OCI-LY1 (cell line): ENCODE measurements at regions not wholly inside any gene's neighbourhood (a gene's known extent, or its start where the extent isn't known, plus 50 kb on each side); places are given as distances from the start of the nearest gene placed in this dataset.

ENCODE experiments used
- H2AFZ ChIP-seq: fragments of 200-600 bp; sonication (generic), shearing (Covaris generic); 2 replicates; pipeline ENCODE4 v1.6.0; 2014; ENCODE audit warnings: antibody characterized with exemption, mild to moderate bottlenecking, low read length
- H3F3A ChIP-seq: fragments of 200-600 bp; sonication (generic), shearing (Covaris generic); 2 replicates; pipeline ENCODE4 v1.6.0; 2014; ENCODE audit warnings: mild to moderate bottlenecking, antibody characterized with exemption, low read length, moderate library complexity; ENCODE audit not compliant: insufficient read depth
- H3K27ac ChIP-seq: fragments of 200-600 bp; sonication (generic); 2 replicates; pipeline ENCODE4 v1.5.1; 2014; ENCODE audit warnings: low read length, mixed run types, mild to moderate bottlenecking, low read depth; ENCODE audit not compliant: poor library complexity, severe bottlenecking
- H3K27me3 ChIP-seq: fragments of 200-600 bp; sonication (generic); 2 replicates; pipeline ENCODE4 v1.6.0; 2014; ENCODE audit warnings: antibody characterized with exemption, mild to moderate bottlenecking, low read length, moderate library complexity; ENCODE audit not compliant: insufficient read depth
- H3K36me3 ChIP-seq: fragments of 200-600 bp; sonication (generic); 2 replicates; pipeline ENCODE4 v1.6.1; 2014; ENCODE audit warnings: mild to moderate bottlenecking, antibody characterized with exemption, low read length, moderate library complexity, mixed read lengths; ENCODE audit not compliant: insufficient read depth
- H3K4me1 ChIP-seq: fragments of 200-600 bp; sonication (generic); 2 replicates; pipeline ENCODE4 v1.5.1; 2014; ENCODE audit warnings: mild to moderate bottlenecking, low read length, moderate library complexity; ENCODE audit not compliant: insufficient read depth, severe bottlenecking
- H3K4me2 ChIP-seq: fragments of 200-600 bp; sonication (generic), shearing (Covaris generic); 2 replicates; pipeline ENCODE4 v1.6.1; 2014; ENCODE audit warnings: low read length
- H3K4me3 ChIP-seq: fragments of 200-600 bp; sonication (generic); 2 replicates; pipeline ENCODE4 v1.5.1; 2014; ENCODE audit warnings: low read length, low read depth, mild to moderate bottlenecking, mixed read lengths; ENCODE audit not compliant: poor library complexity, severe bottlenecking
- H3K79me2 ChIP-seq: fragments of 200-600 bp; shearing (Covaris generic); 2 replicates; pipeline ENCODE4 v1.6.1; 2016; ENCODE audit warnings: mixed run types, low read length, mixed read lengths; ENCODE audit not compliant: insufficient read depth
- H3K9ac ChIP-seq: fragments of 200-600 bp; sonication (generic), shearing (Covaris generic); 2 replicates; pipeline ENCODE4 v1.6.1; 2014; ENCODE audit warnings: mild to moderate bottlenecking, low read length, mixed read lengths
- H3K9me2 ChIP-seq: fragments of 200-600 bp; sonication (generic), shearing (Covaris generic); 2 replicates; pipeline ENCODE4 v1.6.1; 2014; ENCODE audit warnings: low read depth, mild to moderate bottlenecking, low read length, mixed read lengths
- H3K9me3 ChIP-seq: fragments of 200-600 bp; shearing (Covaris generic); 2 replicates; pipeline ENCODE4 v1.6.1; 2014; ENCODE audit warnings: low read length, mixed read lengths
- H4K20me1 ChIP-seq: fragments of 200-600 bp; sonication (generic), shearing (Covaris generic); 2 replicates; pipeline ENCODE4 v1.6.0; 2016; ENCODE audit warnings: mild to moderate bottlenecking, low read length; ENCODE audit not compliant: insufficient read depth
- CTCF ChIP-seq: fragments of 200-600 bp; sonication (generic), shearing (Covaris generic); IDR thresholded peaks from 2 replicates; pipeline ENCODE4 v1.5.1; 2017; ENCODE audit warnings: mild to moderate bottlenecking, antibody characterized with exemption, low read length, moderate library complexity, mixed read lengths
- EZH2 ChIP-seq: fragments of 200-600 bp; sonication (generic), shearing (Covaris generic); IDR thresholded peaks from 2 replicates; pipeline ENCODE4 v1.8.0; 2017; ENCODE audit warnings: borderline replicate concordance, mixed run types, mild to moderate bottlenecking, antibody characterized with exemption, low read length, moderate library complexity, mixed read lengths

DNA sequence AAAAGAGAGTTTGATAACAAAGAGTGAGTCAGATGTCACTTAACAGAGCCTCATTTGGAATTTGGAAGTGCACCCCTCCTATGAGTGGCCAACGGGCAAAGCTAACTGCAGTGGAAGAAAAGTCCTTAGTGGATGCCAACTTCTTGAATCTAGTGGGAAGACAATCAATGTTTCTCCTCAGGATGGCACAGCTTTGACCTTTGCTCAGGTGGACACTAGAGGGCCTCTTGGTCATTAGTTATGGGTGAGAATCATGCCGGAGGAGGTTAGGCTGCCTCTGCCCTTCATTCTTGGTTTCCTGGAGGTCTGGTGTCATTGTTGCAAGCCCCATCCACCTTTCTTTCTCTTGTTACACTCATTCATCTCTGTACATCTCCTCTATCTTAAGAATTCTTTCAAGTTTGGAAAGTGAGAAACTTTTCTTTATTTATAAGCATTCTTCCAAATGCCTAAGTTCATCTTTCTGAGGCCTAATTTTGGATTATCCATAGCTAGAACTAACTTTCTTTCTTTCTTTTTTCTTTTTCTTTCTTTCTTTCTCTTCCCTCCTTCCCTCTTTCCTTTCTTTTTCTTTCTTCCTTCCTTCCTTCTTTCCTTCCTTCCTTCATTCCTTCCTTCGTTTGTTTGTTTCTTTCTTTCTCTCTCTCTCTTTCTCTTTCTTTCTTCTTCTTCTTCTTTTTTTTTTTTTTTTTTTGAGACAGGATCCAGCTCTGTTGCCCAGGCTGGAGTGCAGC lies 327.2 kb upstream of the TSHZ3 start:
- Histone ChIP-seq H4K20me1 (no peaks in the 10 kb centered on the region), H2AFZ (no peak overlapping the region), H3K9me3 (no peaks in the 10 kb centered on the region), H3K4me2 (no peak overlapping the region), H3K9me2 (no peaks in the 10 kb centered on the region), H3K36me3 (no peaks in the 10 kb centered on the region), H3K27me3 (no peaks in the 10 kb centered on the region), H3K9ac (no peak overlapping the region), H3K79me2 (no peaks in the 10 kb centered on the region), H3F3A (no peaks in the 10 kb centered on the region), H3K4me3 (no peak overlapping the region), H3K27ac (no peak overlapping the region), H3K4me1 (no peaks in the 10 kb centered on the region)
- TF ChIP-seq CTCF (peak; percentile 30; the same call in 1 of the 2 replicates), EZH2 (no peak)

DNA sequence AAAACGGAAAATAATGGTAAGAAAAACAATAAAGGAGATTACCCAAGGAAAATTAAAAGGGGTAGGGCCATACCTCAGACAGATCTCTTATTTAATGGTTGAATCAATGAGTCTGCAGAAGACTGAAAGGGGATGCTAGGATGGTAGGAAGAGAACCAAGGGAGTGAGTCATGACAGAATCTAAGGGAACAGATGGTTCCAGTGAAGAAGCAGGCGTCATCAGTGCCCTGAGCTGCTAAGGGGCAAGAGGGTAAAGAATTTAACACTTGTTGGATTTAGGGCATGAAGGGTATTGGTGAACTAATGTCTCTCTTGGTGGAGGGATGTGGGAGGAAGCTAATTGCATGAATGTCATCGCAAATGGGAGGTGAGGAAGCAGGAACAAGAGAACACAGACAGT lies 329.2 kb upstream of the TSHZ3 start:
- Histone ChIP-seq H3K36me3 (no peaks in the 10 kb centered on the region), H3K79me2 (no peaks in the 10 kb centered on the region), H3K4me2 (no peak overlapping the region), H3K9ac (no peak overlapping the region), H4K20me1 (no peaks in the 10 kb centered on the region), H2AFZ (no peak overlapping the region), H3K27me3 (no peaks in the 10 kb centered on the region), H3K27ac (no peak overlapping the region), H3F3A (no peaks in the 10 kb centered on the region), H3K9me3 (no peaks in the 10 kb centered on the region), H3K9me2 (no peaks in the 10 kb centered on the region), H3K4me3 (no peak overlapping the region), H3K4me1 (no peaks in the 10 kb centered on the region)
- TF ChIP-seq CTCF (no peak), EZH2 (no peak)

- no peak overlapping the region for H3K4me2 ChIP-seq
- H4K20me1 ChIP-seq = no peaks in the 10 kb centered on the region
Observed at GRCh38 chr19:31681121-31681520, 331.9 kb upstream of the TSHZ3 start.

More at GRCh38 chr19:31681121-31681520, 331.9 kb upstream of the TSHZ3 start:
- H3K9me2 ChIP-seq = no peaks in the 10 kb centered on the region
- TF ChIP-seq CTCF (no peak), EZH2 (no peak)
- no peaks in the 10 kb centered on the region for H3K4me1 ChIP-seq
- no peaks in the 10 kb centered on the region for H3K9me3 ChIP-seq
- no peak overlapping the region for H2AFZ ChIP-seq
- H3K79me2 ChIP-seq = no peaks in the 10 kb centered on the region
- no peak overlapping the region for H3K27ac ChIP-seq
- no peaks in the 10 kb centered on the region for H3K36me3 ChIP-seq
- no peak overlapping the region for H3K4me3 ChIP-seq
- no peaks in the 10 kb centered on the region for H3F3A ChIP-seq
- no peak overlapping the region for H3K9ac ChIP-seq
- no peaks in the 10 kb centered on the region for H3K27me3 ChIP-seq
